ENCODE measurements at regions not wholly inside any gene's neighbourhood (a gene's known extent, or its start where the extent isn't known, plus 50 kb on each side); places are given as distances from the start of the nearest gene placed in this dataset.

DNA sequence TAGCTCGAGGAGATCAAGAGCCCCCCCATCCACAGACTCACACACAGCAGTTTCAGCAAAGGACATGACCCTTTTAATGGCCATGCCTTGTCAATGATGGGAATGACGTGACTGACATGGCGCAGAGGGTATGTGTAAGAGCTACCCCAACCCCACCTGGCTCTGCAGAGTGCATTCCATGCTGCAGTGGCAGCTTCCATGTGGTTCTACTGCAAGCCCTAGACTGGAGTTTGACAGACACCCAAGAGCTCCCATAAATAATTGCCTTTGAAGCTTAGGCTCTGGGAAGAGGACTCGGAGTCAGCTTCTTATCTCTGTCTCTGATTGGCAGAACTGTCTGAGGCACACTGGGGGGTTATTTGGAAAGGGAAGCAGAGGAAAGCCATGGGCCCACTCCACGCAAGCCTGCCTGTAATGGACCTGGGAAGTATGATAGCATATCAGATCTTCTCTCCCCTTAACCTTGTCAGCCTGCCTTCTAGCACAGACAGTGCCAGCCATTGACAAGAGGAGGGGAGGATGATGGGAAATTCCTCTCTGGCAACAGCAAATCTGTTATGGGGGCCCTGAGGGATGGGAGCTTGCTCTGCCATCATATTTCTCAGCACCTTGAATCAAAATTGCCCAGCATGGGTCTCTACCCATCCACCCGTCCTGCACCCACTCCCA lies 478.5 kb upstream of the PODXL start:
- DNase-seq (no peak), ATAC-seq (no peak)

DNA sequence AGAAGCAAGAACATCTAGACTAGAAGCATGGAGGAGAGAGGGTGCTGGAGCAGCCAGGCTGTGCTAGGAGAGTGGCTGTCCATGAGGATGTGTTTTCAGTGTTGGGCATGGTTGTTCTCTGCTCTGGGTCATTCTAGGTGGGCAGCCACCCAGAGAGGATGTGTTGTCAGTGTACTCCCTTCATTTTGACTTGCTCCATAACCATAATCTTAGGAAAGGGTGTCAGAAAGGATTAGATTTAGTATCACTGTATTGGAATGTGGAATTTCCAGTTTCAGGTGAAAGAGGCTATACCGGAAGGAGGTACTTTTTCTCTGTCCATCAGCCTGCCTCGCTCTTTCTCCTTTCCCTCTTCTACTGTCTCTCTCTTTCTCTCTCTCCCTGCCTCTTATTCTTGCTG lies 474.5 kb upstream of the PODXL start:
- no peak overlapping the region for H3K4me3 ChIP-seq
- H3K4me1 ChIP-seq, result peaks cover 19% of the 10 kb centered on the region
- WGBS, 2 donors, result 13 to 48% methylated on average over 2 of the region's 2 CpGs
- intact Hi-C loops (cut with DNase I), result no loop called here
- H3K27ac ChIP-seq, result peak overlapping the region in 1 of 4 donors; percentile 41
- no peaks in the 10 kb centered on the region for H3K9me3 ChIP-seq
- H3K36me3 ChIP-seq (replicated peaks in 1 of 2; ENCODE audit: insufficient read depth in 1 of 2, low read depth in 2 of 2), result no peaks in the 10 kb centered on the region
- ATAC-seq (peak; percentile 42), DNase-seq (no peak)
- H3K27me3 ChIP-seq, result no peaks in the 10 kb centered on the region
- TF ChIP-seq POLR2A (IDR thresholded peaks at IDR 0.05), result no peak
- TF ChIP-seq, protein P1, sequence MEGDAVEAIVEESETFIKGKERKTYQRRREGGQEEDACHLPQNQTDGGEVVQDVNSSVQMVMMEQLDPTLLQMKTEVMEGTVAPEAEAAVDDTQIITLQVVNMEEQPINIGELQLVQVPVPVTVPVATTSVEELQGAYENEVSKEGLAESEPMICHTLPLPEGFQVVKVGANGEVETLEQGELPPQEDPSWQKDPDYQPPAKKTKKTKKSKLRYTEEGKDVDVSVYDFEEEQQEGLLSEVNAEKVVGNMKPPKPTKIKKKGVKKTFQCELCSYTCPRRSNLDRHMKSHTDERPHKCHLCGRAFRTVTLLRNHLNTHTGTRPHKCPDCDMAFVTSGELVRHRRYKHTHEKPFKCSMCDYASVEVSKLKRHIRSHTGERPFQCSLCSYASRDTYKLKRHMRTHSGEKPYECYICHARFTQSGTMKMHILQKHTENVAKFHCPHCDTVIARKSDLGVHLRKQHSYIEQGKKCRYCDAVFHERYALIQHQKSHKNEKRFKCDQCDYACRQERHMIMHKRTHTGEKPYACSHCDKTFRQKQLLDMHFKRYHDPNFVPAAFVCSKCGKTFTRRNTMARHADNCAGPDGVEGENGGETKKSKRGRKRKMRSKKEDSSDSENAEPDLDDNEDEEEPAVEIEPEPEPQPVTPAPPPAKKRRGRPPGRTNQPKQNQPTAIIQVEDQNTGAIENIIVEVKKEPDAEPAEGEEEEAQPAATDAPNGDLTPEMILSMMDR (IDR thresholded peaks at IDR 0.05), result no peak

More for the DNA sequence above, 478.5 kb upstream of the PODXL start:
- no peak for TF ChIP-seq POLR2A (IDR thresholded peaks at IDR 0.05)
- TF ChIP-seq, protein P1 (IDR thresholded peaks at IDR 0.05), result no peak
- Histone ChIP-seq H3K27me3 (no peaks in the 10 kb centered on the region), H3K27ac (no peak overlapping the region), H3K4me1 (peaks cover 13% of the 10 kb centered on the region), H3K4me3 (no peak overlapping the region), H3K9me3 (no peaks in the 10 kb centered on the region), H3K36me3 (replicated peaks in 1 of 2; ENCODE audit: insufficient read depth in 1 of 2, low read depth in 2 of 2) (no peaks in the 10 kb centered on the region)
- 60 to 62% methylated on average over 6 of the region's 6 CpGs for WGBS, 2 donors
- intact Hi-C loops (cut with DNase I), result no loop called here

- 6% methylated on average over 3 of the region's 3 CpGs for WGBS, 2 donors
- peak overlapping the region in 1 of 4 donors; percentile 12 for H3K27ac ChIP-seq
- no peaks in the 10 kb centered on the region for H3K9me3 ChIP-seq
- no peaks in the 10 kb centered on the region for H3K27me3 ChIP-seq
- DNase-seq (peak; percentile 65 to 80 (median 74)), ATAC-seq (peak; percentile 52)
- H3K36me3 ChIP-seq (replicated peaks in 1 of 2; ENCODE audit: insufficient read depth in 1 of 2, low read depth in 2 of 2), result no peaks in the 10 kb centered on the region
- H3K4me3 ChIP-seq, result no peak overlapping the region
- peaks cover 19% of the 10 kb centered on the region for H3K4me1 ChIP-seq
- intact Hi-C loops (cut with DNase I), result no loop called here
- TF ChIP-seq, protein P1 (IDR thresholded peaks at IDR 0.05), result no peak
- no peak for TF ChIP-seq POLR2A (IDR thresholded peaks at IDR 0.05)
Measured at GRCh38 chr7:132030086-132030568, 473.7 kb upstream of the PODXL start.

- Histone ChIP-seq H3K36me3 (replicated peaks in 1 of 2; ENCODE audit: insufficient read depth in 1 of 2, low read depth in 2 of 2) (no peaks in the 10 kb centered on the region), H3K9me3 (no peaks in the 10 kb centered on the region), H3K27ac (no peak overlapping the region), H3K27me3 (no peaks in the 10 kb centered on the region), H3K4me3 (no peak overlapping the region), H3K4me1 (peaks cover 19% of the 10 kb centered on the region)
- ATAC-seq (no peak), DNase-seq (peak in 1 of 4 donors; percentile 21)
- intact Hi-C loops (cut with DNase I), result loop anchor here (10.0 kb wide), 1 partner anchor 175 kb away; no protein-coding TSS in a partner anchor
- 22 to 36% methylated on average over 5 to 6 of the region's 6 CpGs for WGBS, 2 donors
- TF ChIP-seq, protein P1 (IDR thresholded peaks at IDR 0.05), result no peak
- no peak for TF ChIP-seq POLR2A (IDR thresholded peaks at IDR 0.05)
Measured at GRCh38 chr7:132029369-132030085, 473.1 kb upstream of the PODXL start.

Measured in body of pancreas (tissue), 4 donors.